ENCODE measurements at regions not wholly inside any gene's neighbourhood (a gene's known extent, or its start where the extent isn't known, plus 50 kb on each side); places are given as distances from the start of the nearest gene placed in this dataset.

DNA sequence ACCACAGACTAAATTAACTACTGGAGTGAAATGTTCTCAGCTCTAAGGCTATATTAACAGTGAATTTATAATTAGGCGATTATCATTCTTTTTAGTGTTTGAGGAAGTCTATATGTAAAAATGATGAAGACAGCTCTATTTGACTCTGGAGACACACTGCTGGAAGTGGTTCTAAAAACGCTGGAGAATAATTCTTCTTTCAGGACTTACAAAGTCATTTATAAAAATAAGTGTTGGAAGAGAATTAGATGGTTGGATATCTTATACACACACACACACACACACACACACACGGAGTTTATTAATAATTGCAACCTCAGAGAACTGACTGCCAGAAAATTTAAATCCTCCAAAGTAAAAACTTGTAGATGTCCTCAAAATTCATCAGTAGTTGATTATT lies 1171.3 kb downstream of the EFNB2 start:
- DNase-seq (ENCODE audit: insufficient read length, low spot score, missing footprints): no peak
- no peaks in the 10 kb centered on the region for H3K27me3 ChIP-seq (ENCODE audit: insufficient read depth, low read length)

DNA sequence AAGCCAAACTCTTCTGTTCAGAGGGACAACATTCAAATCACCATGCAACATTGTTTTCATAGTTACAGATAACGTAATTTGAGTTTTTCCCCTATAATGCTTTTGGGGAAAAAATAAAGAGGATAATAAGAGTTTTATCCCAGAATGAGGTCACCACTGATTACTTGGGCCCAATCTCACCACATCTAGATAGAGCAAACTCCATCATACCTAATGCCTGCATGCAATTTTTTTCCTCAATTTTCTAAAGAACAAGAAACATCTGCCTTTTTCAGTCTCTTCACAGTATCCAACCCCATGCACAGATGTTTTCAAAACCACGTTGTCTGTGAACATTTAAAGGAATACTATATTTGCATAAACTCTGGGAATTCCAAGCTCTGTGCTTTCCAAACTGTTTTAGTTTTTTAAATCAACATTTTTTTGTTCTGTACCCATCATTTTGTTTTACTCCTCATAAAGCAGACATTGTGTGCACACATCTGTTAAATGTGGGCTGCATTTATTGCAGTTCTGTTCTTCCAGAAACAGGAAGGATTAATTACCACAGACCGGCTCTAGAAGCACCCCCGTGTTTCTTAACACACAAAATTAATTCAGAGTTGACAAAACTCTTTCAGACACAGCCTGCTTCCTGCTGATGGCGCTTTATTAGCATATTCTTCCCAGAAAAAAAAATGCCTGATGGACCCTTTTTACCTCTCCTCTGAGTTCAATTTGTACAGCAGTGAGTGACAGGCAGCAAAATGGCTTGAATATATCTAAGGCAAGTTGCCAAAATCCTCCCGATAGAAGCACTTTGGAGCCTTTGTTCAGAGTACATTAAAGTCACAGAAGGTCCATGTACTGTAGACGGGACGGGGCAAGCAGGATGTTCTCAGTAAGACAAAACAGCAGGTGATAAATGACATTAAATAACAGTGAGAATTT lies 1171.9 kb downstream of the EFNB2 start:
- Histone ChIP-seq H3K4me3 (ENCODE audit: insufficient read depth, low read length) (peak overlapping the region; percentile 36), H3K36me3 (ENCODE audit: insufficient read depth, low read length) (no peaks in the 10 kb centered on the region), H3K4me1 (ENCODE audit: insufficient read depth, low read length) (no peaks in the 10 kb centered on the region), H3K9me3 (ENCODE audit: low read depth, low read length) (no peaks in the 10 kb centered on the region), H2AFZ (ENCODE audit: low read length) (peak overlapping the region; percentile 51), H3K27me3 (ENCODE audit: insufficient read depth, low read length) (no peaks in the 10 kb centered on the region), H4K20me1 (ENCODE audit: insufficient read depth, low read length) (no peaks in the 10 kb centered on the region), H3K79me2 (ENCODE audit: insufficient read depth, low read length) (no peaks in the 10 kb centered on the region), H3K27ac (ENCODE audit: low read depth, low read length) (no peak overlapping the region), H3K4me2 (ENCODE audit: insufficient read depth, low read length) (peak overlapping the region; percentile 50)
- DNase-seq (ENCODE audit: insufficient read length, low spot score, missing footprints): no peak
- TF ChIP-seq CTCF (IDR thresholded peaks at IDR 0.05; ENCODE audit: extremely low read depth, low read depth, low read length): no peak

More for the DNA sequence above, 1171.3 kb downstream of the EFNB2 start:
- Histone ChIP-seq H3K4me3 (ENCODE audit: insufficient read depth, low read length) (no peak overlapping the region), H2AFZ (ENCODE audit: low read length) (peak overlapping the region; percentile 51), H4K20me1 (ENCODE audit: insufficient read depth, low read length) (no peaks in the 10 kb centered on the region), H3K27ac (ENCODE audit: low read depth, low read length) (no peak overlapping the region), H3K79me2 (ENCODE audit: insufficient read depth, low read length) (no peaks in the 10 kb centered on the region), H3K9me3 (ENCODE audit: low read depth, low read length) (no peaks in the 10 kb centered on the region), H3K4me2 (ENCODE audit: insufficient read depth, low read length) (peak overlapping the region; percentile 50), H3K4me1 (ENCODE audit: insufficient read depth, low read length) (no peaks in the 10 kb centered on the region), H3K36me3 (ENCODE audit: insufficient read depth, low read length) (no peaks in the 10 kb centered on the region)
- no peak for TF ChIP-seq CTCF (IDR thresholded peaks at IDR 0.05; ENCODE audit: extremely low read depth, low read depth, low read length)

DNA sequence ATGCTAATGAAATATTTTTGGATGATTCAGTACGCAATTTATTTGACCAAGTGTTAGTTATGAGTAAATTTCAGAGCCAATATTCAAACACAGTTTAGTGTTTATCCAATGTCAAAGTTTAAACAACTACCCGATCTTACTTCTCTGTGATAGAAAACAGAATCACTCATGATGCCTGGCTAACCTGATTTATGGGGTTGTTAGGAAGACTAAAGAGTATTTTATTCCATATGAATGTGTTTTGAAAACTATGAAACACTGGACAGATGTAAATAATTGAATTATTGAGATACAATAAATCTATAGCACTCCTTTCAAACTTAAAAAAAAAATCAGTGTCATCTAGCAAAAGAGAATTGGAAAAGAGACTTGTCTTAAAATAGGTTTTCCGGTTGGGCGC lies 1181.8 kb downstream of the EFNB2 start:
- Histone ChIP-seq H3K27me3 (ENCODE audit: insufficient read depth, low read length) (no peaks in the 10 kb centered on the region), H3K9me3 (ENCODE audit: low read depth, low read length) (no peaks in the 10 kb centered on the region), H3K4me1 (ENCODE audit: insufficient read depth, low read length) (no peaks in the 10 kb centered on the region), H3K4me2 (ENCODE audit: insufficient read depth, low read length) (no peak overlapping the region), H2AFZ (ENCODE audit: low read length) (no peak overlapping the region), H3K27ac (ENCODE audit: low read depth, low read length) (no peak overlapping the region), H3K36me3 (ENCODE audit: insufficient read depth, low read length) (no peaks in the 10 kb centered on the region), H3K4me3 (ENCODE audit: insufficient read depth, low read length) (no peak overlapping the region), H4K20me1 (ENCODE audit: insufficient read depth, low read length) (no peaks in the 10 kb centered on the region), H3K79me2 (ENCODE audit: insufficient read depth, low read length) (no peaks in the 10 kb centered on the region)
- TF ChIP-seq CTCF (IDR thresholded peaks at IDR 0.05; ENCODE audit: extremely low read depth, low read depth, low read length): no peak
- no peak for DNase-seq (ENCODE audit: insufficient read length, low spot score, missing footprints)

GRCh38 chr13:105349082-105349723 lies 1186.3 kb downstream of the EFNB2 start:
- no peak for TF ChIP-seq CTCF (IDR thresholded peaks at IDR 0.05; ENCODE audit: extremely low read depth, low read depth, low read length)
- no peak for DNase-seq (ENCODE audit: insufficient read length, low spot score, missing footprints)
- Histone ChIP-seq H4K20me1 (ENCODE audit: insufficient read depth, low read length) (no peaks in the 10 kb centered on the region), H3K79me2 (ENCODE audit: insufficient read depth, low read length) (no peaks in the 10 kb centered on the region), H3K36me3 (ENCODE audit: insufficient read depth, low read length) (no peaks in the 10 kb centered on the region), H3K9me3 (ENCODE audit: low read depth, low read length) (no peaks in the 10 kb centered on the region), H3K4me2 (ENCODE audit: insufficient read depth, low read length) (no peak overlapping the region), H2AFZ (ENCODE audit: low read length) (no peak overlapping the region), H3K27me3 (ENCODE audit: insufficient read depth, low read length) (no peaks in the 10 kb centered on the region), H3K4me1 (ENCODE audit: insufficient read depth, low read length) (peaks cover 10% of the 10 kb centered on the region), H3K4me3 (ENCODE audit: insufficient read depth, low read length) (no peak overlapping the region), H3K27ac (ENCODE audit: low read depth, low read length) (no peak overlapping the region)

Data from osteoblast (primary cell).